Lower leg skin (tissue), 3 donors: ENCODE measurements at regions not wholly inside any gene's neighbourhood (a gene's known extent, or its start where the extent isn't known, plus 50 kb on each side); places are given as distances from the start of the nearest gene placed in this dataset.

Experiments
- POLR2A ChIP-seq, 2 donors: fragments of 450-650 bp; IDR thresholded peaks; one replicate each; pipeline ENCODE4 v1.6.1; 2016 to 2017; ENCODE audit warnings: antibody characterized with exemption in 2 of 2, mild to moderate bottlenecking in 1 of 2, moderate library complexity in 1 of 2
- TF ChIP-seq, protein P1 (sequence below), 3 donors: fragments of 450-650 bp; IDR thresholded peaks; one replicate each; pipeline ENCODE4 v1.5.1; 2016; ENCODE audit warnings: antibody characterized with exemption in 3 of 3, mild to moderate bottlenecking in 3 of 3, moderate library complexity in 2 of 3

DNA sequence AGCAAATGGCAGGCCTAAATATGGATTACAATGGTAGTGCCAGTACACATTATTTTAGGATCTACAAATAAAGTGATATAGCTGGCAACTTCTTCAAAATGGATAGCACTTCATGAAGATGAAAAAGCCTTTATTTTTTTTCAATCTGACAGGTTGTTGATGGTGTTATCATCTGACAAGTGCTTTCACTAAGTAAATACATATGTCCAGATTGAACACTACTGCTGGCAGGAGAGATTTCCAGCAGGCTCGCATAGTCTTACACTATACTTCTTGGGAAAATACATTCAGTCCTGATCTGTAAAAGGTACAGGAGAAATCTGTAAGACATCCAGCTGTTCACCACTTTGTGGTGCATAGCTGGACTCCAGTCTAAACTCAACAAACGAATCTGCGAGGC lies 50.9 kb upstream of the ALCAM start:
- TF ChIP-seq, protein P1, sequence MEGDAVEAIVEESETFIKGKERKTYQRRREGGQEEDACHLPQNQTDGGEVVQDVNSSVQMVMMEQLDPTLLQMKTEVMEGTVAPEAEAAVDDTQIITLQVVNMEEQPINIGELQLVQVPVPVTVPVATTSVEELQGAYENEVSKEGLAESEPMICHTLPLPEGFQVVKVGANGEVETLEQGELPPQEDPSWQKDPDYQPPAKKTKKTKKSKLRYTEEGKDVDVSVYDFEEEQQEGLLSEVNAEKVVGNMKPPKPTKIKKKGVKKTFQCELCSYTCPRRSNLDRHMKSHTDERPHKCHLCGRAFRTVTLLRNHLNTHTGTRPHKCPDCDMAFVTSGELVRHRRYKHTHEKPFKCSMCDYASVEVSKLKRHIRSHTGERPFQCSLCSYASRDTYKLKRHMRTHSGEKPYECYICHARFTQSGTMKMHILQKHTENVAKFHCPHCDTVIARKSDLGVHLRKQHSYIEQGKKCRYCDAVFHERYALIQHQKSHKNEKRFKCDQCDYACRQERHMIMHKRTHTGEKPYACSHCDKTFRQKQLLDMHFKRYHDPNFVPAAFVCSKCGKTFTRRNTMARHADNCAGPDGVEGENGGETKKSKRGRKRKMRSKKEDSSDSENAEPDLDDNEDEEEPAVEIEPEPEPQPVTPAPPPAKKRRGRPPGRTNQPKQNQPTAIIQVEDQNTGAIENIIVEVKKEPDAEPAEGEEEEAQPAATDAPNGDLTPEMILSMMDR (IDR thresholded peaks at IDR 0.05), result no peak
- TF ChIP-seq POLR2A (IDR thresholded peaks at IDR 0.05), result no peak
